ENCODE measurements at regions not wholly inside any gene's neighbourhood (a gene's known extent, or its start where the extent isn't known, plus 50 kb on each side); places are given as distances from the start of the nearest gene placed in this dataset.
"Not testable (repeated sequence)": the region's sequence is repeated elsewhere in the genome, so short reads cannot be mapped to it uniquely, and the experiment has no call there.

GRCh38 chr2:3041841-3042600 lies 335.6 kb downstream of the EIPR1 start:
- intact Hi-C loops (cut with micrococcal nuclease): no loop called here
- peak; percentile 78 for DNase-seq
- peak; percentile 84 for ATAC-seq

GRCh38 chr2:3041246-3041645 lies 336.4 kb downstream of the EIPR1 start:
- DNase-seq: no peak
- intact Hi-C loops (cut with micrococcal nuclease): no loop called here
- ATAC-seq: no peak

DNA sequence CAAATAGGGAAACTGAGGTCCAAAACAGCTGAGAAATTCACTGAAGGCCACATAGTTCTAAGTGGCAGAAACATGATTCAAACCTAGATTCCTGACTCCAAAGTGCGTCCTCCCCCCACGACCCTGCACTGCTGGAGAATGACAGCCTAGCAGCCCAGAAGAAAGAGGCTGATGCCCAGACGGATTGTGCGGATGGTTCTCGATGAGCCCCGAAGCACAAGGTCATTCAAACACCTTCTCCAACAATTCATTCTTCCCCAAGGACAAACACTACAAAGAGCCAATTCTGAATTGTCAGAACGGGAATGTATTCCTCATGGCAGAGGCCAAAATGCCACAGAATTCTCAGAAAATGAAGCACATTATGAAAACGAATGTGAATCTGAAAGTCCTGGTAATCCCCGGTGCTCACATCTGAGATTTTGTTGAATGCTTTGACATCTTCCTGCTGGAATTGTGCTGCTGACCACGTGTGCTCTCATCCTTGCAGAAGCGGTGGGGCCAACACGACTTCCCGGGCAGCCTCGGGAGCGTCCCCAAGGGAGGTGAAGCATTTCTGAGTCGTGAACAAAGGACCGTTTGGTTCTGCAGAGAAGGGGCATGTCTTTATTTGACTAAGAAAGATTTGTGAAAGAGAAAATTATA lies 337.0 kb downstream of the EIPR1 start:
- intact Hi-C loops (cut with micrococcal nuclease): no loop called here
- ATAC-seq: peak; percentile 53
- peak; percentile 47 for DNase-seq

DNA sequence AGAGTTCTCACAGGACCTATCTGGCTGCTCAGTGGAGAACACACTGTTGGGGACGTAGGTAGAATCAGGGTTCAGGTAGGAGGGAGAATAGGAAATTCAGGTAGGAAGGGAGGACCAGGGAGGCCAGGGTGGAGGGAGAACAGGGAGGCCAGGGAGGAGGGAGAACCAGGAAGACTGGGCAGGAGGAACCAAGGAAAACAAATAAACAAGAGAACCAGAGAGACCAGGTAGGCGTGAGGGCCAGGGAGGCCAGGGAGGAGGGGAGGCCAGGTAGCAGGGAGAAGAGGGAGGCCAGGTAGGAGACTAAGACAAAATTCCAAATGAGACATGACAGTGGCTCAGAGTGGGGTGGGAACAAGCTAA lies 337.6 kb downstream of the EIPR1 start:
- intact Hi-C loops (cut with micrococcal nuclease): no loop called here
- ATAC-seq: no peak

DNA sequence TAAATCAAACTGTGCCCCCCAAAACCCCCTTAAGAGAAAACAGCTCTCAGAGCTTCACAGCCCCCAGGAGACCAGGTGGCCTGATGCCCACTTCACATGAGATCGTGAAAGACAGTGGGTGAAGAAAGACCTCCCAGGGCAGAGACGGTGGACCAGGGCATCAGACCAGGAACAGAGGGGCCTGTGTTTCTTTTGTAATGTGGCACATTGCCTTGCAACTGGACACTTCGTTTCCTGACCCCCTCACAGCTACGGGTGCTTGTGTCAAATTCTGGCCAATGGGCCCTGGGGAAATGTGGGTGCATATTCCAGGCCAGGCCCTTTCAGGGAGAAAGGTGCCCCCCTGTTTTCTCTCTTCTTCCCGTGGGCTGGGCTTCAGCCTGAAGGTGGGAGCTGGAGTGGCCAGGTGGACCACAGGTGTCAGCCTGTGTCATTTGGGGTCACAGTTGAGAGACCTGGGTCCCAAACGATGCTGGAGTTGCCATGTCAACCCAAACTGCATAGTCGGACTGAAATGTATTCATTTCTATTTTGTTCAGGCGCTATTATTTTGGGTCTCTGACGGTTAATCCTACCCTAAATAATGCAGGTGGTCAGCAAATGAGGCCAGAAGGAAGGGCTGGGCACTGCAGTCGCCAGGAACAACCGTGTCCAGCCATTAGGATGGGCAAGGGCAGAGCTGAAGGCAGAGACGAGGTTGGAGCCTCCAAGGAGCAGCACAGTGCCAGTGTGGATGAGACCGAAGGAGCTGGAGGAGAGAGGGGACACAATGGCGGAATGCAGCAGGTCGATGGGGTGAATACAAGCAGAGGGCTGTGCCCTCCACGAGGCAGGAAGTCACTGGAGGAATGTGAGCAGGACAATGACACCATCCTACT lies 338.2 kb downstream of the EIPR1 start:
- intact Hi-C loops (cut with micrococcal nuclease): no loop called here
- DNase-seq: no peak

More for the DNA sequence above, 337.6 kb downstream of the EIPR1 start:
- no peak for DNase-seq

GRCh38 chr2:3038636-3039035 lies 339.0 kb downstream of the EIPR1 start:
- intact Hi-C loops (cut with micrococcal nuclease): no loop called here
- ATAC-seq: no peak
- DNase-seq: no peak

More for the DNA sequence above, 338.2 kb downstream of the EIPR1 start:
- ATAC-seq: no peak

DNA sequence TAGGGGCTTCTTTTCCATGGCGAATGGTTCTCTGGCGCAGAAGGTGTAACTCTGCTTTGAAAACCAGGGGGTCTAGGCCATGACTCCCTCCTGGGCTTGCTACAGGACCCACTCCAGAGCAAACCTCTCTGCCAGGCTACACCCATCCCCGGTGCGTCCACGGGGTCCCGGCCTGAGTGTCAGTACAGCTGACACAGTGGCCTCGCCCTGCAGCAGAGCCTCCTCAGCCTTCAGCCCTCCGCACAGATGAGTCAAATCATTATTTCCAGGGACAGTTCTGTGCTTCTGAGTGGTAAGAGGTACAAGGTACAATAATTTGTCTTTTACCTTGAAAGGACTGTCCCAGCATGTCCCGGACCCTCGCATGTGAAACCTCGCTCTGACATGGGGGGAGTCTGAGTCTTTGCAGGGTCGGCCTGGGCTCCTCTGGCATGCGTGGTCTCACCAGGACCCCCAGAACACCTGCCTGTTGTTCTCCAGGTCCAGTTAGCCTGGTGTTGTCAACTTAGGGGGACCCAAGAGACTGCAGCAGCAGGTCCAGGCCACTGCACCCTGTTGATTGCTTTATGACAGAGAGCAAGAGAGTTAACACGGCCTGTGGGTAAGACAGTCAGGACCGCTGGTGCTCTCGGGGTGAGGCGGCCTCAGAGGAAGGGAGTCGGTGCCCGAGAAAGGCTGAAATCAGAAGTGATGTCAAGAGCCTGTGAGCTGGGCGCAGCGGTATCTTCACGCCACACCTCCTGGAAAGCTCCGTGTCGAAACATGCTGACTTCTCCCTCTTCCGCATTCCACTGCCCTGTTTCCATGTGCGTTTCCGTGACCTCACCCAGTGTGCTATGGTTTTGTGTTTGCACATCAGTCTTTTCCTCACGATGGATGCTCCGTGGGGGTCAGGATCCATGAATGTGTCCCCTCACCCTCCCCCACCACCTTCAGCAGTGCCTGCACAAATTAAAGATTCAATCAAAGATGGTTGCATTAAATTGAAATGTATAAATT lies 340.1 kb downstream of the EIPR1 start:
- intact Hi-C loops (cut with micrococcal nuclease): no loop called here
- DNase-seq (no peak), ATAC-seq (no peak)

GRCh38 chr2:3036432-3037125 lies 341.0 kb downstream of the EIPR1 start:
- intact Hi-C loops (cut with micrococcal nuclease): no loop called here
- no peak for ATAC-seq
- no peak for DNase-seq

GRCh38 chr2:3035385-3036050 lies 342.1 kb downstream of the EIPR1 start:
- ATAC-seq: no peak

DNA sequence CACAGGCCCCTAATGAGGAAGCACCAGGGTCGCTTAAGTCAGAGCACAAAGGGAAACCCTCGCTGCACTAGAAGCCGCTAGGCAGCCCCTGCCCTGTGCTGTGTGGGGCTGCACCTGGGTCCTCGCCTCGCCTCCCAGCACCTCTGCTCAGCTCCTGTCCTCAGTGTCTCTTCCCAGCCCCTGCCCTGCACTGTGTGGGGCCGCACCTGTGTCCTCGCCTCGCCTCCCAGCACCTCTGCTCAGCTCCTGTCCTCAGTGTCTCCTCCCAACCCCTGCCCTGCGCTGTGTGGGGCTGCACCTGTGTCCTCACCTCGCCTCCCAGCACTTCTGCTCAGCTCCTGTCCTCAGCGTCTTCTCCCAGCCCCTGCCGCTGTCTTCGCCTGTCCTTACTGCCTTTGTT lies 342.8 kb downstream of the EIPR1 start:
- intact Hi-C loops (cut with micrococcal nuclease): no loop called here
- DNase-seq (no peak), ATAC-seq (no peak)

More at GRCh38 chr2:3035385-3036050, 342.1 kb downstream of the EIPR1 start:
- intact Hi-C loops (cut with micrococcal nuclease): no loop called here
- DNase-seq: no peak

GRCh38 chr2:3034396-3034795 lies 343.2 kb downstream of the EIPR1 start:
- ATAC-seq (no peak), DNase-seq (no peak)
- intact Hi-C loops (cut with micrococcal nuclease): no loop called here

GRCh38 chr2:3033315-3033714 lies 344.3 kb downstream of the EIPR1 start:
- intact Hi-C loops (cut with micrococcal nuclease): no loop called here
- no peak for ATAC-seq
- no peak for DNase-seq

DNA sequence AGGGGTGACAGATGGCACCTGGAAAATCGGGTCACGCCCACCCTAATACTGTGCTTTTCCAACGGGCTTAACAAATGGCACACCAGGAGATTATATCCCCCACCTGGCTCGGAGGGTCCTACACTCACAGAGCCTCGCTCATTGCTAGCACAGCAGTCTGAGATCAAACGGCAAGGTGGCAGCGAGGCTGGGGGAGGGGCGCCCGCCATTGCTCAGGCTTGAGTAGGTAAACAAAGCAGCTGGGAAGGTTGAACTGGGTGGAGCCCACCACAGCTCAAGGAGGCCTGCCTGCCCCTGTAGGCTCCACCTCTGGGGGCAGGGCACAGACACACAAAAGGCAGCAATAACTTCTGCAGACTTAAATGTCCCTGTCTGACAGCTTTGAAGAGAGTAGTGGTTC lies 346.8 kb downstream of the EIPR1 start:
- ATAC-seq; intact Hi-C loops (cut with micrococcal nuclease); DNase-seq: not testable (repeated sequence)

GRCh38 chr2:3025984-3026383 lies 351.6 kb downstream of the EIPR1 start:
- intact Hi-C loops (cut with micrococcal nuclease): no loop called here

DNA sequence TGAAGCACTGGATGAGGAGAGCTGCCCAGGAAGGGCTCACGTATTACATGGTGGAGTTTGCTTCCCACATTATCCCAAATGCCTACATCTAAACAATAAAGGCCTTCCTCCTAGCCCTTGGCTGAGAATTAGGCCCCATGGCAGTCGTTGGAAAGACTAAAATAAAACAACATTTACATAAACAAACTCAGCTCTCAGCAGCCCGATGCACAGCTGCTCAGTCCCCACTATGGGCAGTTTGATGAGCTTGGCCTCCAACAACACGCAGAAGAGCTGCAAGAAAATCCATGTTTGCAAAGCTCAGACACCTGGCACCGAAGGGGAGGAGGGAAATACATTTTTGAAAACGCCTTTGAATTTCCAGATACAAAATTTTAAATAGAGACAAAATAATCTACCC lies 352.4 kb downstream of the EIPR1 start:
- no peak for ATAC-seq
- DNase-seq: no peak
- intact Hi-C loops (cut with micrococcal nuclease): no loop called here

More at GRCh38 chr2:3025984-3026383, 351.6 kb downstream of the EIPR1 start:
- DNase-seq: no peak
- no peak for ATAC-seq

DNA sequence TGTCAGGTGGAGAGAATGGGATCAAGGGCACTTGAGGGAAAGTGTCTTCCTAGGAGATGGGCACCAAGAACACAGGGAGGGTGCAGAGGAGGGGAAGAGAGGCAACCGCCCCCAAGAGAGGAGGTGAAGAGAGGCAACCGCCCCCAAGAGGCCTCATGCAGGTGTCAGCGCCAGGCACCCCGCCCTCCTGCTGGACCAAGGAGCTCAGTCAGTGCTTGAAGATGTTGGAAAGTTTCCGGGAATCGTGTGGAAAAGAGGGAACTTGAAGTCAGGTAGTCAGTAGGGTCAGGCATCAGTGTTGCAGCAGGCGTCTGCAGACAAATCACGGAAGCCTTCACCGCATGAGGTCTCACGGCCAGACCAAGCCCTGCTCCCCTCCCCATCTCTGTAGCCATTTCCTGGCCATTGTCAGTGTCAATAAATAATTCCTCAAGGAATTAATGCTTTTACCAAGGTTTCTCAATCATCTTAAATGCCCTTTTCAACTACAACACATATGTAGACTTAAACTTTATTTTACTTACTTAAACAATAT lies 353.1 kb downstream of the EIPR1 start:
- no peak for ATAC-seq
- intact Hi-C loops (cut with micrococcal nuclease): no loop called here
- no peak for DNase-seq

DNA sequence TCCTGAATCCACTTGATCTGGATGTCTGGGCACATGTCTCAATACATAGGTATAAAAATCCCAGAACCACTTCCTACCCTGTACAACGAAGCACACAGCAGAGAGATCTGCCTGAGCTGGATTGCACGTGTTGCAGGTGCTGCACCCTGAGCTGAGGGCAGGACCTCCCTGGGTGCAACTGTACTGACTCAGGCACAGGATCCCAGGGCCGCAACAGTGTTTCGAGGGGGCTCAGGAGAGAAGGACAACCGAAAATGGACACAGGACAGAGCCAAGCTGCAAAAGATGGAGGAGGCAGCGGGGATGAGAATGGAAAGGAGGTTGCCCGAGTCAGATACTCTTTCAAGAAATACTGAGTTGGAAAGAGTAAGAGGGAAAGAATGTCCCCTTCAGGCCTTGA lies 354.1 kb downstream of the EIPR1 start:
- DNase-seq (no peak), ATAC-seq (no peak)
- intact Hi-C loops (cut with micrococcal nuclease): no loop called here

All from left ventricle myocardium superior (tissue), 1 donor.